ENCODE measurements at regions not wholly inside any gene's neighbourhood (a gene's known extent, or its start where the extent isn't known, plus 50 kb on each side); places are given as distances from the start of the nearest gene placed in this dataset.

DNA sequence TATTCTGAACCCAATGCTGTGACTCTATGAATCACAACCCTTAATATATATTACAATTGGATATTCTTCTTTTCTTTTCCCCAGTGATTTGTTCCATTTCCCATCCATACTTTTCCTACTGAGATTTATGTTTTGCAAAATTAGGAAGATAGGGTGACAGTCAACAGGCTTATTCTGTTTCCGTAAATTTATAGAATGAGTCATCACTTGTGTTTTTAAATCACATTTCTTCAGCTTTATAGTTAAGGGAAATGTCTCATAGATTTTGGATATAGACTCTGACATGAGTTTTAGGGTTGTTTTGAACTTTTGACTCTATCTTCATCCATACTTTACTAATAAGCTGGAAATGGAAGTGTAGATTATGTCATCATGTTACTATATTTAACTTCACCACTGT, 661.6 kb upstream of the FBXO33 start:
- TF ChIP-seq FOXP2 (optimal IDR thresholded peaks at IDR 0.05; ENCODE audit: borderline replicate concordance, extremely low read depth, extremely low read length, insufficient read depth) (no peak), POLR2AphosphoS5 (IDR thresholded peaks at IDR 0.05; ENCODE audit: low read depth, low read length) (no peak), TAF1 (IDR thresholded peaks at IDR 0.05; ENCODE audit: borderline replicate concordance, insufficient read depth, low read length) (no peak), SIN3A (IDR thresholded peaks at IDR 0.05; ENCODE audit: borderline replicate concordance, insufficient read depth, low read length) (no peak)
- TF ChIP-seq, protein P1, sequence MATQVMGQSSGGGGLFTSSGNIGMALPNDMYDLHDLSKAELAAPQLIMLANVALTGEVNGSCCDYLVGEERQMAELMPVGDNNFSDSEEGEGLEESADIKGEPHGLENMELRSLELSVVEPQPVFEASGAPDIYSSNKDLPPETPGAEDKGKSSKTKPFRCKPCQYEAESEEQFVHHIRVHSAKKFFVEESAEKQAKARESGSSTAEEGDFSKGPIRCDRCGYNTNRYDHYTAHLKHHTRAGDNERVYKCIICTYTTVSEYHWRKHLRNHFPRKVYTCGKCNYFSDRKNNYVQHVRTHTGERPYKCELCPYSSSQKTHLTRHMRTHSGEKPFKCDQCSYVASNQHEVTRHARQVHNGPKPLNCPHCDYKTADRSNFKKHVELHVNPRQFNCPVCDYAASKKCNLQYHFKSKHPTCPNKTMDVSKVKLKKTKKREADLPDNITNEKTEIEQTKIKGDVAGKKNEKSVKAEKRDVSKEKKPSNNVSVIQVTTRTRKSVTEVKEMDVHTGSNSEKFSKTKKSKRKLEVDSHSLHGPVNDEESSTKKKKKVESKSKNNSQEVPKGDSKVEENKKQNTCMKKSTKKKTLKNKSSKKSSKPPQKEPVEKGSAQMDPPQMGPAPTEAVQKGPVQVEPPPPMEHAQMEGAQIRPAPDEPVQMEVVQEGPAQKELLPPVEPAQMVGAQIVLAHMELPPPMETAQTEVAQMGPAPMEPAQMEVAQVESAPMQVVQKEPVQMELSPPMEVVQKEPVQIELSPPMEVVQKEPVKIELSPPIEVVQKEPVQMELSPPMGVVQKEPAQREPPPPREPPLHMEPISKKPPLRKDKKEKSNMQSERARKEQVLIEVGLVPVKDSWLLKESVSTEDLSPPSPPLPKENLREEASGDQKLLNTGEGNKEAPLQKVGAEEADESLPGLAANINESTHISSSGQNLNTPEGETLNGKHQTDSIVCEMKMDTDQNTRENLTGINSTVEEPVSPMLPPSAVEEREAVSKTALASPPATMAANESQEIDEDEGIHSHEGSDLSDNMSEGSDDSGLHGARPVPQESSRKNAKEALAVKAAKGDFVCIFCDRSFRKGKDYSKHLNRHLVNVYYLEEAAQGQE (IDR thresholded peaks at IDR 0.05; ENCODE audit: insufficient read depth in 1 of 2, low read depth in 2 of 2, low read length in 2 of 2) = no peak

GRCh38 chr14:40074169-40074568, 641.9 kb upstream of the FBXO33 start:
- TF ChIP-seq FOXP2 (optimal IDR thresholded peaks at IDR 0.05; ENCODE audit: borderline replicate concordance, extremely low read depth, extremely low read length, insufficient read depth) (no peak), POLR2AphosphoS5 (IDR thresholded peaks at IDR 0.05; ENCODE audit: low read depth, low read length) (no peak), SIN3A (IDR thresholded peaks at IDR 0.05; ENCODE audit: borderline replicate concordance, insufficient read depth, low read length) (no peak), TAF1 (IDR thresholded peaks at IDR 0.05; ENCODE audit: borderline replicate concordance, insufficient read depth, low read length) (no peak)
- TF ChIP-seq, protein P1 (IDR thresholded peaks at IDR 0.05; ENCODE audit: insufficient read depth in 1 of 2, low read depth in 2 of 2, low read length in 2 of 2) = no peak

DNA sequence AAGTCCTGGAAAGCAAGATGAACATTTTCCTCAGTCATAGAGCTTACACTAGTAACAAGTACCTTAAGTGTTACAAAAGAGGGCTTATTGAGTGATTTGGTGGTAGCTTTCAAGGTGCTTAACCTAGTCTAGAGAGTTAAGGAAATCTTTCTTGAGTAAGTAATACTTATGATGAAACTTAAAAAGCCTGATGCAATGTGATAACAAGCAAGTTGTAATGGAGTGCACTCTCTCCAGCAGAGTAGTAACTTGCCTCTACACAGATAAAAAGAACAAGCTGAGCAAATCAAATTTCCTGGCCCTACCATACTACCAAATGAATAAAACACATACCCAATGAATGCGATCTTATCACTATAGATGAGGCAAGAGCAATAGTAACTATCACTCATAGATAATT, 639.9 kb upstream of the FBXO33 start:
- TF ChIP-seq SIN3A (IDR thresholded peaks at IDR 0.05; ENCODE audit: borderline replicate concordance, insufficient read depth, low read length) (no peak), POLR2AphosphoS5 (IDR thresholded peaks at IDR 0.05; ENCODE audit: low read depth, low read length) (no peak), FOXP2 (optimal IDR thresholded peaks at IDR 0.05; ENCODE audit: borderline replicate concordance, extremely low read depth, extremely low read length, insufficient read depth) (no peak), TAF1 (IDR thresholded peaks at IDR 0.05; ENCODE audit: borderline replicate concordance, insufficient read depth, low read length) (no peak)
- TF ChIP-seq, protein P1 (IDR thresholded peaks at IDR 0.05; ENCODE audit: insufficient read depth in 1 of 2, low read depth in 2 of 2, low read length in 2 of 2) = no peak

- no peak for TF ChIP-seq FOXP2 (optimal IDR thresholded peaks at IDR 0.05; ENCODE audit: borderline replicate concordance, extremely low read depth, extremely low read length, insufficient read depth)
- TF ChIP-seq, protein P1 (IDR thresholded peaks at IDR 0.05; ENCODE audit: insufficient read depth in 1 of 2, low read depth in 2 of 2, low read length in 2 of 2) = no peak
- TF ChIP-seq SIN3A (IDR thresholded peaks at IDR 0.05; ENCODE audit: borderline replicate concordance, insufficient read depth, low read length) = no peak
- TF ChIP-seq POLR2AphosphoS5 (IDR thresholded peaks at IDR 0.05; ENCODE audit: low read depth, low read length) = no peak
- TF ChIP-seq TAF1 (IDR thresholded peaks at IDR 0.05; ENCODE audit: borderline replicate concordance, insufficient read depth, low read length) = no peak
Measured at GRCh38 chr14:40058901-40059897, 627.0 kb upstream of the FBXO33 start.

All from PFSK-1 (cell line).